GM23338 (cell line): ENCODE measurements at regions not wholly inside any gene's neighbourhood (a gene's known extent, or its start where the extent isn't known, plus 50 kb on each side); places are given as distances from the start of the nearest gene placed in this dataset.

Experiments
- ATAC-seq: fragments of 200-7000 bp; cut with Tn5 transposase; 3 replicates; pipeline ENCODE4 v1.9.1; 2020
- DNase-seq: peaks from one replicate; pipeline ENCODE4 v3.0.0-alpha.2; 2015; ENCODE audit warnings: low spot score
- H2AFZ ChIP-seq: fragments of 200-600 bp; sonication (generic); 2 replicates; pipeline ENCODE4 v1.8.0; 2016; ENCODE audit warnings: antibody characterized with exemption, mild to moderate bottlenecking, moderate library complexity
- H3F3A ChIP-seq: fragments of 200-600 bp; sonication (generic); replicated peaks from 2 replicates; pipeline ENCODE4 v1.8.0; 2017; ENCODE audit warnings: antibody characterized with exemption, mixed run types, low read depth
- H3K27ac ChIP-seq: fragments of 200-600 bp; sonication (generic); 2 replicates; pipeline ENCODE4 v1.6.1; 2016; ENCODE audit warnings: low read depth
- H3K27me3 ChIP-seq: fragments of 200-600 bp; sonication (generic); 2 replicates; pipeline ENCODE4 v1.8.0; 2016; ENCODE audit warnings: mild to moderate bottlenecking, mixed run types, moderate library complexity; ENCODE audit not compliant: insufficient read depth
- H3K36me3 ChIP-seq: fragments of 200-600 bp; sonication (generic); 2 replicates; pipeline ENCODE4 v1.8.0; 2016; ENCODE audit warnings: mild to moderate bottlenecking; ENCODE audit not compliant: insufficient read depth
- H3K4me1 ChIP-seq: fragments of 200-600 bp; sonication (generic); 2 replicates; pipeline ENCODE4 v1.8.0; 2016; ENCODE audit warnings: mild to moderate bottlenecking, moderate library complexity; ENCODE audit not compliant: insufficient read depth
- H3K4me2 ChIP-seq: fragments of 200-600 bp; sonication (generic); 2 replicates; pipeline ENCODE4 v1.7.1; 2017; ENCODE audit warnings: mixed run types
- H3K4me3 ChIP-seq: fragments of 200-600 bp; sonication (generic); 2 replicates; pipeline ENCODE4 v1.6.1; 2016; ENCODE audit warnings: mixed run types
- H3K79me2 ChIP-seq: fragments of 200-600 bp; sonication (generic); replicated peaks from 2 replicates; pipeline ENCODE4 v1.8.0; 2017; ENCODE audit warnings: mild to moderate bottlenecking; ENCODE audit not compliant: insufficient read depth
- H3K9me2 ChIP-seq: fragments of 200-600 bp; sonication (generic); 2 replicates; pipeline ENCODE4 v1.8.0; 2017; ENCODE audit not compliant: insufficient read depth
- H4K20me1 ChIP-seq: fragments of 200-600 bp; sonication (generic); replicated peaks from 2 replicates; pipeline ENCODE4 v1.8.0; 2017; ENCODE audit warnings: mild to moderate bottlenecking; ENCODE audit not compliant: insufficient read depth
- H3K27ac Mint-ChIP-seq: 2 replicates; pipeline ENCODE4 v1.8.0; 2020; ENCODE audit warnings: inconsistent platforms, mild to moderate bottlenecking, moderate library complexity, mixed read lengths
- H3K27me3 Mint-ChIP-seq: 3 replicates; pipeline ENCODE4 v1.8.0; 2022; ENCODE audit warnings: low read depth, mild to moderate bottlenecking, moderate library complexity, mixed read lengths, inconsistent platforms; ENCODE audit not compliant: insufficient read depth, poor library complexity
- H3K36me3 Mint-ChIP-seq: 3 replicates; pipeline ENCODE4 v1.8.0; 2021; ENCODE audit warnings: low read depth, mild to moderate bottlenecking, inconsistent platforms, moderate library complexity, mixed read lengths
- H3K4me1 Mint-ChIP-seq: 3 replicates; pipeline ENCODE4 v1.8.0; 2020; ENCODE audit warnings: mild to moderate bottlenecking, inconsistent platforms, mixed read lengths
- H3K4me3 Mint-ChIP-seq: 3 replicates; pipeline ENCODE4 v1.8.0; 2021; ENCODE audit warnings: moderate library complexity, mild to moderate bottlenecking, inconsistent platforms, mixed read lengths
- H3K9me3 Mint-ChIP-seq: 3 replicates; pipeline ENCODE4 v1.8.0; 2020; ENCODE audit warnings: moderate library complexity, mild to moderate bottlenecking, inconsistent platforms, mixed read lengths
- CREB1 ChIP-seq: fragments of 250-450 bp; sonication (Bioruptor Pico); IDR thresholded peaks from 2 replicates; pipeline ENCODE4 v1.5.0; 2020; ENCODE audit warnings: low read depth, mild to moderate bottlenecking, moderate library complexity
- CTCF ChIP-seq, 2 experiments: fragments of 200-600 bp in 1 of 2; sonication (generic) in 1 of 2; conservative IDR thresholded peaks; 2 replicates each; pipeline versions ENCODE4 v1.5.1 to v1.6.1; 2016 to 2017; ENCODE audit warnings: antibody characterized with exemption in 2 of 2, low read depth in 2 of 2, mild to moderate bottlenecking in 2 of 2, moderate library complexity in 1 of 2
- ETS1 ChIP-seq: IDR thresholded peaks from 2 replicates; pipeline ENCODE4 v1.6.1; 2016; ENCODE audit warnings: antibody characterized with exemption
- EZH2 ChIP-seq: fragments of 200-600 bp; sonication (generic); IDR thresholded peaks from one replicate; pipeline ENCODE4 v1.8.0; 2017; ENCODE audit warnings: antibody characterized with exemption, mild to moderate bottlenecking, low read depth; ENCODE audit not compliant: unreplicated experiment
- JUNB ChIP-seq: IDR thresholded peaks from one replicate; pipeline ENCODE4 v1.6.1; 2016; ENCODE audit warnings: antibody characterized with exemption; ENCODE audit not compliant: unreplicated experiment
- NANOG ChIP-seq: IDR thresholded peaks from 2 replicates; pipeline ENCODE4 v1.6.1; 2016; ENCODE audit warnings: antibody characterized with exemption, borderline replicate concordance
- POLR2AphosphoS5 ChIP-seq: IDR thresholded peaks from 2 replicates; pipeline ENCODE4 v1.6.1; 2016; ENCODE audit warnings: antibody characterized with exemption, low read depth
- STAT1 ChIP-seq: IDR thresholded peaks from one replicate; pipeline ENCODE4 v1.6.1; 2016; ENCODE audit warnings: antibody characterized with exemption; ENCODE audit not compliant: unreplicated experiment
- ZNF114 ChIP-seq: fragments of 250-450 bp; sonication (Bioruptor Pico); IDR thresholded peaks from 2 replicates; pipeline ENCODE4 v1.5.0; 2020; ENCODE audit warnings: mild to moderate bottlenecking, moderate library complexity
- TF ChIP-seq, protein P1 (sequence below): IDR thresholded peaks from one replicate; pipeline ENCODE4 v1.6.1; 2018; ENCODE audit warnings: antibody characterized with exemption; ENCODE audit not compliant: unreplicated experiment
- TF ChIP-seq, protein P2 (sequence below): fragments of 250-450 bp; sonication (Bioruptor Pico); IDR thresholded peaks from 2 replicates; pipeline ENCODE4 v1.5.0; 2020; ENCODE audit warnings: mild to moderate bottlenecking, moderate library complexity

DNA sequence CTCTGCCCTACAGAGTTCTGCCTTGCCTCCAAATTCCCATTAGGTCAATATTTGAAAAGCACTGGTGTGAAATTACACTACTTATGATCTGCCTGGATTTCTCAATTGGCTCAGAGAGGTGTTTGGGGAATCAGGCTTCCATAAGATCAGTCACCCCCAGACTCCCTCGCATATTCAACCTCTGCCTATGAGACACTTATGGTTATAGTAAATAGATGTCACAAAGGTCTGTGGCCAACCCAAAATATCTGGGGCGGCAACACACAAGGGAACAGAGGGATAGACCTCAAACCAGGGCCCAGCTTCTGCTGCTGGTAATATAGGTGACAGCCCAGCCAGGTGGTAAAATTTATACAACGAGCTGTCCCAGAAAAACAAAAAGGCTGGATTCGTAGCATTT, 376.7 kb upstream of the ZMIZ1 start:
- DNase-seq (no peak), ATAC-seq (no peak)
- H4K20me1 ChIP-seq: no peaks in the 10 kb centered on the region
- Mint-ChIP-seq H3K9me3 (no peaks in the 10 kb centered on the region; the same call in 2 of the 3 replicates), H3K27ac (no peak overlapping the region), H3K27me3 (no peaks in the 10 kb centered on the region), H3K36me3 (no peaks in the 10 kb centered on the region; the same call in 2 of the 3 replicates), H3K4me1 (no peaks in the 10 kb centered on the region), H3K4me3 (no peak overlapping the region)
- no peak overlapping the region for H3K27ac ChIP-seq
- no peak overlapping the region for H2AFZ ChIP-seq
- no peaks in the 10 kb centered on the region for H3F3A ChIP-seq
- no peaks in the 10 kb centered on the region for H3K79me2 ChIP-seq
- H3K4me3 ChIP-seq: no peak overlapping the region
- no peak overlapping the region for H3K4me2 ChIP-seq
- H3K4me1 ChIP-seq: no peaks in the 10 kb centered on the region
- no peaks in the 10 kb centered on the region for H3K27me3 ChIP-seq
- TF ChIP-seq CTCF (conservative IDR thresholded peaks at IDR 0.05; ENCODE audit: low read depth in 2 of 2) (no peak), ZNF114 (CRISPR knock-in tag) (no peak), EZH2 (no peak), JUNB (no peak), CREB1 (no peak), POLR2AphosphoS5 (no peak), STAT1 (no peak), NANOG (no peak)
- TF ChIP-seq, protein P1, sequence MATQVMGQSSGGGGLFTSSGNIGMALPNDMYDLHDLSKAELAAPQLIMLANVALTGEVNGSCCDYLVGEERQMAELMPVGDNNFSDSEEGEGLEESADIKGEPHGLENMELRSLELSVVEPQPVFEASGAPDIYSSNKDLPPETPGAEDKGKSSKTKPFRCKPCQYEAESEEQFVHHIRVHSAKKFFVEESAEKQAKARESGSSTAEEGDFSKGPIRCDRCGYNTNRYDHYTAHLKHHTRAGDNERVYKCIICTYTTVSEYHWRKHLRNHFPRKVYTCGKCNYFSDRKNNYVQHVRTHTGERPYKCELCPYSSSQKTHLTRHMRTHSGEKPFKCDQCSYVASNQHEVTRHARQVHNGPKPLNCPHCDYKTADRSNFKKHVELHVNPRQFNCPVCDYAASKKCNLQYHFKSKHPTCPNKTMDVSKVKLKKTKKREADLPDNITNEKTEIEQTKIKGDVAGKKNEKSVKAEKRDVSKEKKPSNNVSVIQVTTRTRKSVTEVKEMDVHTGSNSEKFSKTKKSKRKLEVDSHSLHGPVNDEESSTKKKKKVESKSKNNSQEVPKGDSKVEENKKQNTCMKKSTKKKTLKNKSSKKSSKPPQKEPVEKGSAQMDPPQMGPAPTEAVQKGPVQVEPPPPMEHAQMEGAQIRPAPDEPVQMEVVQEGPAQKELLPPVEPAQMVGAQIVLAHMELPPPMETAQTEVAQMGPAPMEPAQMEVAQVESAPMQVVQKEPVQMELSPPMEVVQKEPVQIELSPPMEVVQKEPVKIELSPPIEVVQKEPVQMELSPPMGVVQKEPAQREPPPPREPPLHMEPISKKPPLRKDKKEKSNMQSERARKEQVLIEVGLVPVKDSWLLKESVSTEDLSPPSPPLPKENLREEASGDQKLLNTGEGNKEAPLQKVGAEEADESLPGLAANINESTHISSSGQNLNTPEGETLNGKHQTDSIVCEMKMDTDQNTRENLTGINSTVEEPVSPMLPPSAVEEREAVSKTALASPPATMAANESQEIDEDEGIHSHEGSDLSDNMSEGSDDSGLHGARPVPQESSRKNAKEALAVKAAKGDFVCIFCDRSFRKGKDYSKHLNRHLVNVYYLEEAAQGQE: no peak
- no peaks in the 10 kb centered on the region for H3K36me3 ChIP-seq
- H3K9me2 ChIP-seq: no peaks in the 10 kb centered on the region

DNA sequence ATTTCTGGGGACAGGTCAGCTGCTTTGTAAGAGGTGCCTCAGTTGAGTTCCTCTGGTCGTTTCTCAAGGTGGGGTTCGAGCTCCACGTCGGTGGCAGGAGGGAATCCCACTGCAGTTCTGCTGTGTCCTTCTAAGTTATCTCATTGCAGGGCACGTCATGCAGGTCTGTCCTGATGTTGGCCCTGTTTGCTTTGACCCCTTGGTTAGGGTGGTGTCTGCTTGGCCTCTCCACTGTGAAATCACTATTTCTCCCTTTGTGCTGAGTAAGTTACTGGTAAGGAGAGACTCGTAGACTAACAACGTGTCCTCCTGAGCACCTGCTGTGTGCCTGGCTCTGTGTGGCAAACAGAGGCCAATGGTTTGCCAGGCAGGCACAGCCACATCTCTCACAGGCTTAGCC, 372.9 kb upstream of the ZMIZ1 start:
- Histone ChIP-seq H3K4me1 (no peaks in the 10 kb centered on the region), H3F3A (no peaks in the 10 kb centered on the region), H3K4me3 (no peak overlapping the region), H3K27ac (no peak overlapping the region), H3K9me2 (no peaks in the 10 kb centered on the region), H3K27me3 (no peaks in the 10 kb centered on the region), H3K79me2 (no peaks in the 10 kb centered on the region), H2AFZ (no peak overlapping the region), H3K4me2 (no peak overlapping the region), H3K36me3 (no peaks in the 10 kb centered on the region), H4K20me1 (no peaks in the 10 kb centered on the region)
- DNase-seq (no peak), ATAC-seq (no peak)
- H3K9me3 Mint-ChIP-seq: no peaks in the 10 kb centered on the region; the same call in 2 of the 3 replicates
- H3K36me3 Mint-ChIP-seq: no peaks in the 10 kb centered on the region
- no peaks in the 10 kb centered on the region for H3K4me1 Mint-ChIP-seq
- H3K27me3 Mint-ChIP-seq: no peaks in the 10 kb centered on the region
- no peak overlapping the region for H3K27ac Mint-ChIP-seq
- no peak overlapping the region for H3K4me3 Mint-ChIP-seq
- TF ChIP-seq, protein P2, sequence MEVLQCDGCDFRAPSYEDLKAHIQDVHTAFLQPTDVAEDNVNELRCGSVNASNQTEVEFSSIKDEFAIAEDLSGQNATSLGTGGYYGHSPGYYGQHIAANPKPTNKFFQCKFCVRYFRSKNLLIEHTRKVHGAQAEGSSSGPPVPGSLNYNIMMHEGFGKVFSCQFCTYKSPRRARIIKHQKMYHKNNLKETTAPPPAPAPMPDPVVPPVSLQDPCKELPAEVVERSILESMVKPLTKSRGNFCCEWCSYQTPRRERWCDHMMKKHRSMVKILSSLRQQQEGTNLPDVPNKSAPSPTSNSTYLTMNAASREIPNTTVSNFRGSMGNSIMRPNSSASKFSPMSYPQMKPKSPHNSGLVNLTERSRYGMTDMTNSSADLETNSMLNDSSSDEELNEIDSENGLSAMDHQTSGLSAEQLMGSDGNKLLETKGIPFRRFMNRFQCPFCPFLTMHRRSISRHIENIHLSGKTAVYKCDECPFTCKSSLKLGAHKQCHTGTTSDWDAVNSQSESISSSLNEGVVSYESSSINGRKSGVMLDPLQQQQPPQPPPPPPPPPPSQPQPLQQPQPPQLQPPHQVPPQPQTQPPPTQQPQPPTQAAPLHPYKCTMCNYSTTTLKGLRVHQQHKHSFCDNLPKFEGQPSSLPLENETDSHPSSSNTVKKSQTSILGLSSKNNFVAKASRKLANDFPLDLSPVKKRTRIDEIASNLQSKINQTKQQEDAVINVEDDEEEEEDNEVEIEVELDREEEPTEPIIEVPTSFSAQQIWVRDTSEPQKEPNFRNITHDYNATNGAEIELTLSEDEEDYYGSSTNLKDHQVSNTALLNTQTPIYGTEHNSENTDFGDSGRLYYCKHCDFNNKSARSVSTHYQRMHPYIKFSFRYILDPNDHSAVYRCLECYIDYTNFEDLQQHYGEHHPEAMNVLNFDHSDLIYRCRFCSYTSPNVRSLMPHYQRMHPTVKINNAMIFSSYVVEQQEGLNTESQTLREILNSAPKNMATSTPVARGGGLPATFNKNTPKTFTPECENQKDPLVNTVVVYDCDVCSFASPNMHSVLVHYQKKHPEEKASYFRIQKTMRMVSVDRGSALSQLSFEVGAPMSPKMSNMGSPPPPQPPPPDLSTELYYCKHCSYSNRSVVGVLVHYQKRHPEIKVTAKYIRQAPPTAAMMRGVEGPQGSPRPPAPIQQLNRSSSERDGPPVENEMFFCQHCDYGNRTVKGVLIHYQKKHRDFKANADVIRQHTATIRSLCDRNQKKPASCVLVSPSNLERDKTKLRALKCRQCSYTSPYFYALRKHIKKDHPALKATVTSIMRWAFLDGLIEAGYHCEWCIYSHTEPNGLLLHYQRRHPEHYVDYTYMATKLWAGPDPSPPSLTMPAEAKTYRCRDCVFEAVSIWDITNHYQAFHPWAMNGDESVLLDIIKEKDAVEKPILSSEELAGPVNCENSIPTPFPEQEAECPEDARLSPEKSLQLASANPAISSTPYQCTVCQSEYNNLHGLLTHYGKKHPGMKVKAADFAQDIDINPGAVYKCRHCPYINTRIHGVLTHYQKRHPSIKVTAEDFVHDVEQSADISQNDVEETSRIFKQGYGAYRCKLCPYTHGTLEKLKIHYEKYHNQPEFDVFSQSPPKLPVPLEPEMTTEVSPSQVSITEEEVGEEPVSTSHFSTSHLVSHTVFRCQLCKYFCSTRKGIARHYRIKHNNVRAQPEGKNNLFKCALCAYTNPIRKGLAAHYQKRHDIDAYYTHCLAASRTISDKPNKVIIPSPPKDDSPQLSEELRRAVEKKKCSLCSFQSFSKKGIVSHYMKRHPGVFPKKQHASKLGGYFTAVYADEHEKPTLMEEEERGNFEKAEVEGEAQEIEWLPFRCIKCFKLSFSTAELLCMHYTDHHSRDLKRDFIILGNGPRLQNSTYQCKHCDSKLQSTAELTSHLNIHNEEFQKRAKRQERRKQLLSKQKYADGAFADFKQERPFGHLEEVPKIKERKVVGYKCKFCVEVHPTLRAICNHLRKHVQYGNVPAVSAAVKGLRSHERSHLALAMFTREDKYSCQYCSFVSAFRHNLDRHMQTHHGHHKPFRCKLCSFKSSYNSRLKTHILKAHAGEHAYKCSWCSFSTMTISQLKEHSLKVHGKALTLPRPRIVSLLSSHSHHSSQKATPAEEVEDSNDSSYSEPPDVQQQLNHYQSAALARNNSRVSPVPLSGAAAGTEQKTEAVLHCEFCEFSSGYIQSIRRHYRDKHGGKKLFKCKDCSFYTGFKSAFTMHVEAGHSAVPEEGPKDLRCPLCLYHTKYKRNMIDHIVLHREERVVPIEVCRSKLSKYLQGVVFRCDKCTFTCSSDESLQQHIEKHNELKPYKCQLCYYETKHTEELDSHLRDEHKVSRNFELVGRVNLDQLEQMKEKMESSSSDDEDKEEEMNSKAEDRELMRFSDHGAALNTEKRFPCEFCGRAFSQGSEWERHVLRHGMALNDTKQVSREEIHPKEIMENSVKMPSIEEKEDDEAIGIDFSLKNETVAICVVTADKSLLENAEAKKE: no peak
- no peak for TF ChIP-seq ETS1
